ENCODE measurements at regions not wholly inside any gene's neighbourhood (a gene's known extent, or its start where the extent isn't known, plus 50 kb on each side); places are given as distances from the start of the nearest gene placed in this dataset.

DNA sequence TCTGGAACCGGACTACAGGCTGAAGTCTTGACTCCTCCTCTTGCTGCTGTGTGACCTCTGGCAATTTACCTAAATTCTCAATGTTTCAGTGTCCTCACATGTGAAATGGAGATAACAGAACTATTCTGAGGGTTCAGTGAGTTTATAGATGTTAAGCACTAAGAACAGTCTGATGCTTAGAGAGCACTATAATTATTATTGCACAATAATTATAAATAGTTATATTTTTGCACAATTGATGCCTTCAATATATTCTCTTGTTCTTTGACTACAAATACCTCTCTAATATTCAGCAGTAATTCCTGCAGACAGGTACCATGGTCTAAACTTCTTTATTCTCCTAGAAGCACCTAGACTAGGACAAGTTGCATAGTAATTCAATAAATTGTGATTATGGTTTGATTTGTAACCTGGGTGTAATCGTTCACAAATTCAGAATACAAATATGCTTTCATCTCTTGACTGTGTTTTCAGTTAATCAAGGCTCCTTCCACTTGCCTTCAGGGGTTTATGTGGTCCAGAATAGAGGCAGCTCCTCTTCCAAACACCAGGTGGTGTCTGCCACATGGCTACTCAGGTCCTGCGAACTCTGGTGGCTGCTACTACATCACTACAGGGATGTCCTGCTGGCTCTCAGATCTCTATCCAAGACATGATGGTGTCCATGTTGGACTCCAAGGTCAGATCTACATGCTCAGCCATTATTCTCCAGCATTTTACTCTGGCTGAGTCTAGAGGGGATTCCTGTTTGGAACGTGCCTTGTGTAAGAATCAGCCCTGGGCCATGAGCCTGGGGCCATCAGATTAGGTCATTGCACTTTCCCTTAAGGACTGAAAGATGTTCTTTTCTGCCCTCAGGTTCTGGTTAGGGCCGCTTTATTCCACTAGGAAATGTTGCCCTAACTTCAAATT lies 103.4 kb downstream of the QRFPR start:
- DNase-seq: no peak

DNA sequence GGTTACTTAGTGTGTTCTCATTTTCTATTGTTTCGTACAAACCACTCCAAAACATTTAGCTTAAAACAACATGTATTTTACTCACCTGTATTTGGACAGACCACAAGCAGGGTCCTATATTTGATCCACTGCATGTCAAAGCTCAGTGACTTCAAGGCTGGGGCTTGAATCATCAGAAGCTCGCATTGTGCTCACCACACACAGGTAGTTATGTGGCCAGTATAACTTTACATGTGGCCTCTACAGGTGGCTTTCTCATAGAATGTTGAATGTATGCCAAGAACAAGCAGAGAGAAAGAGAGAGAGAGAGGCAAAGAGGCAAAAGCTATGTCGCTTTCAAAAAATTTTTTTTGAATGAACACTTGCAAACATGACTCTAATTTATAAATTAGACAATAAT lies 107.6 kb downstream of the QRFPR start:
- no peak for DNase-seq

DNA sequence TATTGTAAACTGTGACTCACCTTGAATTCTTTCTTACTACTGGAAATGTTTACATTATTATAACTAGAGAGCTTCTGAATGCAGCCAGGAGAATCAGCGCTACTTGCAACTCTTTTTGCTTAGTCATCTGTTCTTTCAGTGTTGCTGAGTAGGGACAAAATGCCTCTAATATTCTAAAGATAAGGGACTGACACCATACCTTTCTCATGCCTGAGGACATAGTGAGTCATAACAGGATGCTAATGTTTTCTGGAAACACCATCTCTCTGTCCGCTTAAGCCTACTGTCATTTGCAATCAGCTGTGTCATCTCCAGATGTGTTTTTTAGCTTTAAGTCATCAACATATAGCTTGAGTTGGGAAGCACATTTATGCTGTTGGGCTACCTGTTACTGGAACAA lies 108.3 kb downstream of the QRFPR start:
- no peak for DNase-seq

DNA sequence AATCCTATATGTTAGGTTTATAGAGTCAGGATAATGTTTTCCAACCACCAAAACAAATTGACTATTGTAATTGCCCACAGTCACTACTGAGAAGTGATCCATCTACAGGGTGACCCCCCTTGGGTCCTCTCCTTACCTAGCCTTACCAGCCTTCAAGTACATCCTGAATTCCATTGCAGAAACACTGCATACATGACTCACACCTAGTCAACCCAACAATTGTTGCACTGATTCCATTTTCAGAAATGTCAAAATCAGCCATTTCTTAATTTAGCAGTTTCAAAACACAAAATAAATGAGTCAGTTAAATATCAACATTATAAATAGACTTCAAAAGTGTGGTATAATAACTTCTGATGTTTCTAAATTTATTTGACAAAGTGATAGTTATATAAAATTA lies 106.3 kb upstream of the TNIP3 start:
- DNase-seq: peak in 3 of 4 experiments; percentile 22 to 68 (median 56)

DNA sequence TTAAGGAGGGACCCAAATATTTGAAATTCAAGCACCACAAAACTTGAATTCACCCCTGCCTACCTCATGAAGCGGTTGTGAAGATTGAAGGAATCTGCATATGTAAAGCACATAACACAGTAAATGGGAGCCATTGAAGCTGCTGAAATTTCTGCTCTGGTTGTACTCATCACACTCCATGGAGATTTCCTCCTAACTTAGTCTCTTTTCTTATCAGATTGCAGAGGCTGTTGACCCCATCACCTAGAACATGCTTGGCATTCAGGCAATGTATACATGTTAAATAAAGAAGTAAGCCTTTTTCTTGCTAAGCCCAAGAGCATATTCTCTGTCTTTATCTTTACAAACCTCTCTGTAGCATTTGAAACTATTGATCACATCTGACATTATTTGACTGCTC lies 104.9 kb upstream of the TNIP3 start:
- DNase-seq: no peak

DNA sequence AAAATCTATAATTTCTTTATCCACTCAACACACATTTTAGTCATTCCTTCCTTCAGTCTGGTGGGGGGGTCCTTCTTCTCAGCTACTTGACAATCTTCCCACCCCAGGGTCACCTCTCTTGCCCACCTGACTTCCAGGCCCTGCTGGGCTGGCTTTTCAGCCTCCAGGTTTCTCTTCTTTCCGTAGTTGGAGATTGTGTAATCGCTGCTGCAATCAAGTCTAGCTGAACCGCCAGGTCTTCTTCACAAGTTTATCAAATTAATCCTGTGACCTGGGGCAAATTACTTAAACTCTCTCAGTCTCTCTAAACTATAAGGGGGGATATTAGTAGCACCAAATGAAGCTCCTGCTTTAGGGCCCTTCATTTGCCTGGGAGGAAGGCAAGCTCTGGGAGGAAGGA lies 102.9 kb upstream of the TNIP3 start:
- DNase-seq: peak in 1 of 4 experiments; percentile 11

DNA sequence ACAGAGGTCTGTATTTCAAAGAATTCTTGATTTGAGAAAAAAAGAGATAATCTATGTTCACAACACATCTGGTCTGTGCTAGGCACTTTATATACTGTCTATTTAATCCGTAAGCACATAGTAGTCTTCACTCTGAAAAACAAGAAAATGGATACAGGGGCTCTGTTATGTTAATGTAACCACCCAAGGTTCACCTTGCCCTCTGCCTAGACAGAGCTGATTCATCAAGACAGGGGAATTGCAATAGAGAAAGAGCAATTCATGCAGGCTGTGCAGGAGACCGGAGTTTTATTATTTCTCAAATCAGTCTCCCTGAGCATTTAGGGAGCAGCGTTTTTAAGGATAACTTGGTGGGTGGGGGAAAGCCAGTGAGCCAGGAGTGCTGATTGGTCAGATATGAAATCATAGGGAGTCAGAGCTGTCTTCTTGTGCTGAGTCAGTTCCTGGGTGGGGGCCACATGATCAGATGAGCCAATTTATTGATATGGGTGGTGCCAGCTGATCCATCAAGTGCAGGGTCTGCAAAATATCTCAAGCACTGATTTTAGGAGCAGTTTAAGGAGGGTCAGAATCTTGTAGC lies 92.9 kb upstream of the TNIP3 start:
- DNase-seq: no peak

DNA sequence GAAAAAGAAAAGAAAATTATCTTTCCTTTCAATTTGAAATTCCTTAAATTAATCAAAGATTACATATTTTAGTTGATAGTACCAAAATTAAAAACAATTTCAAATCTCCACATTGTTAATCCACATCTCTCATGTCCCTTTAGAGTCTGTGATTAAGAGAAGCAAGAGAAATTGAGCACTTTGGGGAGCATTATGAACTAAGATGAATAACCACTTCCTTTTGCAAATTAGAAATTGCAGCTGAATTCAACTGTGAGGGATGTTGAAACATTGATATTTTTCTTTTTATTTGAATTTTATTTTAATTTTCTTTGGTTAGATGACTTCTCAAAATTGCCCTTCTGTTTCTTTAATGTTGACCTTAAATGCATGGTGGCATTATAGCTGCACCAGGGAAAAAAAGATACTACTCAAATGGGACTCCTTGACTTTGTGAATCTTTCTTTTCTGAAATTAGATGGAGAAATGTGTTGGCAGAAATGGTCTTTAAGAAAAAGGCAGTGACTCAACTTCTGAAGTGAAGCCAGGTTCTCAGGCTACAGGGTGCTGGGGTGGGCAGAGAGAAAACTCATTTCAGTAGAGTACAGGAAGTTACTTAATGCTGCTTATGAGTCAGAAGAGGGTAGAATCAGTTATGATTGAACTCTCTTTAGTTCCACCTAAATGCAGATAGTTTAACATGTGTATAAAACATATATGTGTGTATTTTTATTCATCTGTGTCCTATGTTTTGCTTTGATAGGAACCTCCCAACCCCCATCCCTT lies 92.0 kb upstream of the TNIP3 start:
- peak; percentile 66 to 86 (median 76) for DNase-seq

DNA sequence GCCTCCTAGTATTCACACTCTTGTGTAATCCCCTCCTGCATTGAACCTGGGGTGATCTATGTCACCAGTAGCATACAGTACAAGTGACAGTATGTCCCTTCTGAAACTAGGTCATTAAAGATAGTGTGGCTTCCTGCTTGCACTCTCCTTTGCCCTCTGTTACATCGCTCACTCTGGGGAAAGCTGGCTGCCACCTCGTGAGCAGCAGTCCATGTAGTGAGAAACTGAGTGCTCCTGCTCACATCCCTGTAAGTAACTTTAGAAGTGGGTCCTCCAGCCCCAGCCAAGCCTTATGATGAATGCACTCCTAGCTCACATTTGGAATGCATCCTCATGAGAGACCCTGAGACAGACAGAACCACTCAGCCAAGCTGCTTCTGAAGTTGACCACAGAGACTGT lies 89.8 kb upstream of the TNIP3 start:
- DNase-seq: no peak

DNA sequence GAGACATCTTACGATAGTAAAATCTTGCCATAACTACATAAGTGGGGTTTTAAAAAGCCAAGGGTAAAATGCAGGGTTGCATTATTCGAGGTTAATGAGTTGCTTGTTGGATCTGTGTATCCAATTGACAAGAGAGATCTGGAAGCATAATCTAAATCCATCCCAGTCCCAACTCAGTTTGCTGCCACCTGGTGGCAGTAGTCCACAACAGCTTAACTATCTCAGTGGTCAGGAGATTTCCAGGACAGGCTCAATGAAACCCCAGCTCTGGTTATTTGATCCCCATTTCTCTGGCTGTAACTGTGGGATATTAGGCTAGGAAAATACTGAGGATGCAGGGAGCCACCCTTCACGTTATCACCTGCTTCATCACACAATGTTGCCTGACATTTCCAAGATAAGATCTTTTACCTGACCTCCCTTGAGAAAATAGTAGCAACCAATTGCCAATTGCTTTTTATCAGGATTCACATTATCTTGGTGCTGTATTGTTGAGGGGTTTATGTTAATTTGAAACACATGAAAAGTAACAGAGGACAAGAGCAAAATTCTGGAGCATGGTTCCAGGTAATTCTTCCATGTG lies 88.2 kb upstream of the TNIP3 start:
- peak; percentile 78 to 89 (median 86) for DNase-seq

DNA sequence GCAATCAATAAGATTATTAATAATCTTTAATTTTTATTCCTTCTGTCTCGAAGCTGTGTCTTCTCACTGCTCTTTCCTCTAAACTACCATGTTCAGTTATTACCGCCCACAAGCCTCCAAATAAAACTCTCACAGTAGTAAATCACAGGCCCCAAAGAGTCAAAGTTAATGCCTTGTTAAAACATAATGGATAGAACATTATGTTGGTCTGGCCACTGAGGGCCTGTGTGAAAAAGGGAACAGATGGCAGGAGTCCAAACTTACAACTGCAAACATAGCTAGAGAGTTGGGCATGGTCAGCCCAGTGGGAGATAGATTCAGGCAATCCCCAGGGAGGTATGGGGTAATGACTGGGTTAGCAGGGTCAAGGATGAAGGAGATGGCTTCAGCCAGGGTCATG lies 84.6 kb upstream of the TNIP3 start:
- no peak for DNase-seq

DNA sequence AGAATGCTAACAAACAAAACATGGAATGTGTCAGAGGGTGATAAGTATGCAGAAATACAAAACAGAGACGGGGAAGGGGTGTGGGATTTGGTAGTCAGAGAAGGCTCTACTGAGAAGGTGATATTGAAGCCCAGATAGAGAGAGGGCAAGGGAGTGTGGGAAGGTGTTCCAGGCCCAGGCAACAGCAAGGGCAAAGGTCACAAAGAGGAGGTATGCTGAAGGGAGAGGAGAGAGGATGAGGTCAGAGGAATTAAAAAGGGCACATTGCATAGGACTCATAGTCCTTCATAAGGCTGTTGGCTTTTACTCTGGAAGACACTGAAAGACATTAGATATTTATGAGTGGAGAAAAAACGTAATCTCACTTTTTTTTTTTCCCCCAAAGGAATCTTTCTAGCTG lies 82.6 kb upstream of the TNIP3 start:
- no peak for DNase-seq

DNA sequence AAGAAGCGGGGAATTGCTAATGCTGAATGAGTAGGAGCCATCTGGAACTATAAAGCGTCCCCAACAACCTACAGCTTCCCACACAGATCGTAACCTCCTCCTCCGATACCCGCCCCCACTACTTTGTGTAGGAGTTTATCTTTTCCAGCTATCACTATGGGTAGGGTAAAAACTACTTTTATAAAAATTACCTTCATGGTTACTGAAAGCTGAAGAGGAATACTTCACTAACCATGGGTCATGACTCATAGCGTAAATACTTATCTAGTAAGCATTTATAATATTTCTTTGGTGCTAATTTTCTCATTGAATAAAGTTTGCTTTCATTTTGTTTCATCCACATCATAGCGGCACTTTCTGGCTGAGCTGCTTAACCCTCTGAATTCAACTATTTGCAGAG lies 79.4 kb upstream of the TNIP3 start:
- no peak for DNase-seq

DNA sequence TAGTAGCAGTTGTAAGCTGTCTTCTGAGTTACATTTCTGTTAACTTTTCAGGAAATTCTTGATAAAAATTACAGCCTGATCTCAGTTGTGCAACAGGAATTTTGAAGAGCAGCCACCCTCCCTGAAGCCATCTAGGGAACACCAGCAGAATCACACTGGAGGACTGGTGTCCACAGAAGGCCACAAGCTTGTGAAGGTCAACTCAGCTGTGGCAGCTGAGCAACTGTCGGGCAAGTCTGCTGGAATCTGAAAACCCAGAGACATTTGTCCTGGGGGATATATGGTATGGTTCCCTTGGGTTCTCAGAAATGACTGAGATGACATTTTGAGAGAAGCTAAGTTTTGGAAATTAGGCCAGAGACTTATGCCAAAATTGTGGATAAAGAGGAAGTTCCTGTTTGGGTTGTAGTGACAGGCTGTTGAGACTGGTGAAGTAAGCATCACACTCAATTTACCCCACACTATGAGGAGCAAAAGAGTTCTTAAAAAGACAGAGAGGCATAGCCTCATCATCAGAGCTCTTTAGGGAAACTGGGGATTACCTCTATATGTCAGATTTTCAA lies 78.1 kb upstream of the TNIP3 start:
- DNase-seq: peak; percentile 10 to 51 (median 24)

DNA sequence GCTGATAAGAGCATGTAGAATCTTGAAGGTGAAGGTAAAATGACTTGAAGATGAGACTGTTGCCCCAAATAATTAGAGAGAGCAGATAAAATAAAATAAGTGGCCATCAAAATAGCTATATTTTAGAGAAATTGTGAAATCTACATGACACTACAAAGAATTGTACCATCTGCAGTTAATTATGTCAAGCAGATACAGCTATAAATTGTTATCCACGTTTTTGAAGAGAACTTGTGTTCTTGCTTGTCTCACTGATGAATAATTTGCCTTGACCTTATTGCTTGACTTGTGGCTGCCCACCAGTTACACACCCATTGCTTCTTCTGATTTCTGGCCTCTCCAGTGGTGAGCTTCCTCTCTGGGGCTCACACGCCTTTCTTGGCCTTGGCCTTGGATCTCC lies 75.8 kb upstream of the TNIP3 start:
- no peak for DNase-seq

DNA sequence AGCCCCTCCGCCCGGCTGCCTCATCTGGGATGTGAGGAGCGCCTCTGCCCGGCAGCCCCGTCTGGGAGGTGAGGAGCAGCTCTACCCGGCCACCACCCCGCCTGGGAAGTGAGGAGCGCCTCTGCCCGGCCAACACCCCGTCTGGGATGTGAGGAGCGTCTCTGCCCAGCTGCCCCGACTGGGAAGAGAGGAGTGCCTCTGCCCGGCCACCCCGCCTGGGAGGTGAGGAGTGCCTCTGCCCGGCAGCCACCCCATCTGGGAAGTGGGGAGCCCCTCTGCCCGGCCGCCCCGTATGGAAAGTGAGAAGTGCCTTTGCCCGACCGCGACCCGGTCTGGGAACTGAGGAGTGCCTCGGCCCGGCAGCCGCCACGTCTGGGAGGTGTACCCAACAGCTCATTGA lies 74.3 kb upstream of the TNIP3 start:
- no peak for DNase-seq

DNA sequence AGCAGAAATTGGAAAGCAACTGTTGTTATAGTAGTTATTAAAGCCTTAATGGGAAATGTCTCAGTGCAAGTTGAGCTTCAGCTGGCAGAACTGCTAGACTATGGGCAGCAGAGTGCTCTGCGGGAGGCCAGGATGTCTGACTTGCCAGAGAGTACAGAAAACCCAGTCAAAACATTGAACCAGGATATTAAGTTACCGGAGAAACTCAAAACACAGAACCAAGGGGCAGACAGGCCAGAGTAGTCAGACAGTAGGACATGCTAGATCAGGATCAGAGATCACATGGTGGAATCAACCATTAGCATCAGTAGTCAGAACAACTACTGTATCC lies 72.9 kb upstream of the TNIP3 start:
- DNase-seq: no peak

DNA sequence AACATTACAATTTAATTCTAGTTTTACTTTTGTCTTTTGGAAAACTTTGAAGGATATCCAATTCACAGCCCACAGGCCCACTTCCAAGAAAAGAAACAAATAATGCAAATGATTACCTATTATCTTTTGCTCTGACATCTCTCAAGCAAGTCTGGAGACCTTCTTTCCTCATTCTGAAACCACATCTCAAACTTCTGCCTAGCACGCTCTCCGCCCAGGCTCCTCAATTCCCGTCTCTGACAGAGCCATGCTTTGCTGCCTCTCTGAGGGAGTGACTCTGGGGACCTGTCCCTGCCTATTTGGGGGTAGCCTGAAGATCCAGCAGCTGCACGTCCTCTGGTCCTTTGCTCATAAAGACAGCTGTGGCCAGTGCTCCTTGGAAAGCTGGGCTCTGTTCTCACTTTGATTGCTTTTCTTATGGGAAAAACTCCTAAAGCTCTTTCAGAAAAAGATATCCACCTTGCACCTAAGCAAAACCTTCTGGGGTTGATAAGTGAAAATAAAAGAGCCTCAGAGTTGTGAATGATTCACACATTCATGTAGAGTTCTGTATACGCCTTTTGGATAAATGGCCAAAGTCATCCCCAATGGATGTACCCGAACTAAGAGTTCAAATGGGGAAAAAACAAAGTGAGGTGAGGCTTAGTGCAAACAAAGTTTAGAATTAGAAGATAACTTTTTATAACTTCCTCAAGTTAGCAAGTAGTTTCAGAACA lies 72.4 kb upstream of the TNIP3 start:
- DNase-seq: no peak

DNA sequence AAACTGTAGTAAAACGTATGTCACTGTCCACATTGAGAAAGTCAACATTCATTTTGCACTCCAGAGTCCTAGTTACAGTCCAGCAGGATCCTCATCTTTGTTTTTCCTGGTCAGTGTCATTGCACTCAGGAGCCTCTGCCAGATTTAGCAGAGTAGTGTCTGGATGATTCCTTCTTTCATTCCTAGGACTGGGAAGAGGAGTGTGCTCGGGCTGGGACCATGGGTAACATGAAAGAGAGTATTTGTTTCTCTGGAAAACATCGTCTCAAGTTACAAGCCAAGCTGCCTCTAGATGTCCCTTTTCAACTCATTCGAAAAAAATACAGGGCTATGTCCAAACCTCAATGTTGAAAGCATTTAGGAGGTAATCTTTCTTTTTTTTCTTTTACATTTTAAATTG lies 69.9 kb upstream of the TNIP3 start:
- no peak for DNase-seq

DNA sequence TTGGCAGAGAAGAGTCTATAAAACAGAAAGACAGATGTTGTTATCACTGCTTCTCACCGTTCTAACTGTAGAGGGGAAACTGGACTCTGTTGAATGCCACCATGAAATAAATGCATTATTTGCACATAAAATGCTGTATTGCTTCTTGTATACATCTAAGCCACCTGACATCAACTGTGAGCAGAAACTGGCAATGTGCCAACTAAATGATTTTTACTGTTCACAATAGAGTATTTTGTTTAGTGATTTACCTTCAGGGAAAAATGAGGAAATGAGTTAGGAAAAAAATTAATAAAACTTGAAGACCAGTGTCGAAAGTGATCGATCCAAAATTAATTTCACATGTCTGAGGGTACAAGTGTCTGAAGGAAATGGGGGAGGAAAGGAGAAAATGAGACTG lies 65.9 kb upstream of the TNIP3 start:
- no peak for DNase-seq

DNA sequence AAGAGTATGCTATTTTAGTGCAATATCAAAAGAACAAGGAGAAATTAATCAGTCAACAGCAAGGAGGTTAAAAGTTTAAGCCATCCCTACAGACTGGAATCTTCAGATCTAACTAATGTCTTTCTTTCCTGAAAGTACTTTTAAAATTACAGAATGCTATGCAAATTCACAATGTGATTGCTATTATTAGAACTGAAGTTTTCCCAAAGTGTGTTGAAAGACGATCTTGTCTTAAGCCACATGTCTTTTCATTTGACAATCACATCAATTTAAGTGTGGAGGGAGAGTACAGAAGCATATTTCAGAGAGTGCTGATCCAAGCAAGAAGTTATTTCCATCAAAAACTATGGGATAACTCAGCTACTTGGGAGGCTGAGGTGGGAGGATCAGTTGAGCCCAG lies 64.7 kb upstream of the TNIP3 start:
- no peak for DNase-seq

DNA sequence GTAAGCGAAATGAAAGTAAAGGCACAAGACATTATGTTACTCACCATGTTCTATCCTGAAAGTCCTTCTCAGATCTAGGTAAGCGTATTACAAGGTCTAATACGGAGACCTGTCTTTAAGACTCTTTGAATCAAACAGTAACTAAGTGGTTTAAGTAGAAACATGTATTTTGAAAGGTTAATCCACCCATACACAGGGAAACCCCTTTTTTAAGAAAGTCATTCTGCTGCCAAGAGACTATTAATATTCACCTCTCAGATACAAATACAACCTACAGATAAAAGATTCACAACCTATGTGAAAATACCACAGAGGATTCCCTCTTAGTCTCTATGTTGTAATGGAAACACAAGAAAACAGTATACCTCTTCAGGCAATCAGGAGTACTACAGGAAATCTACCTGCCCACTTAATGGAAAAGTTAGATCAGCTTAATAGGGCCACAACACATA lies 63.2 kb upstream of the TNIP3 start:
- no peak for DNase-seq

Data from suppressor macrophage (primary cell).